Endothelial cell (in vitro differentiated cells): ENCODE measurements at regions not wholly inside any gene's neighbourhood (a gene's known extent, or its start where the extent isn't known, plus 50 kb on each side); places are given as distances from the start of the nearest gene placed in this dataset.

ENCODE experiments used
- DNase-seq: peaks from one replicate; pipeline ENCODE4 v3.0.0; 2021; ENCODE audit warnings: low spot score
- H3K27ac Mint-ChIP-seq: one replicate; pipeline ENCODE4 v1.8.0; 2021; ENCODE audit warnings: mixed read lengths, inconsistent platforms; ENCODE audit not compliant: unreplicated experiment
- H3K27me3 Mint-ChIP-seq: one replicate; pipeline ENCODE4 v1.8.0; 2021; ENCODE audit warnings: mild to moderate bottlenecking, moderate library complexity, mixed read lengths, inconsistent platforms; ENCODE audit not compliant: unreplicated experiment
- H3K36me3 Mint-ChIP-seq: one replicate; pipeline ENCODE4 v1.8.0; 2021; ENCODE audit warnings: mild to moderate bottlenecking, low read depth, mixed read lengths, inconsistent platforms; ENCODE audit not compliant: unreplicated experiment
- H3K4me1 Mint-ChIP-seq: one replicate; pipeline ENCODE4 v1.8.0; 2021; ENCODE audit warnings: mild to moderate bottlenecking, mixed read lengths, inconsistent platforms; ENCODE audit not compliant: unreplicated experiment
- H3K4me3 Mint-ChIP-seq: one replicate; pipeline ENCODE4 v1.8.0; 2021; ENCODE audit warnings: mild to moderate bottlenecking, mixed read lengths, inconsistent platforms; ENCODE audit not compliant: unreplicated experiment
- H3K9me3 Mint-ChIP-seq: one replicate; pipeline ENCODE4 v1.8.0; 2021; ENCODE audit warnings: mixed read lengths, inconsistent platforms; ENCODE audit not compliant: unreplicated experiment
- CTCF ChIP-seq: fragments of 200-600 bp; sonication (generic); IDR thresholded peaks from one replicate; pipeline ENCODE4 v1.5.0; 2021; ENCODE audit warnings: antibody characterized with exemption; ENCODE audit not compliant: unreplicated experiment

DNA sequence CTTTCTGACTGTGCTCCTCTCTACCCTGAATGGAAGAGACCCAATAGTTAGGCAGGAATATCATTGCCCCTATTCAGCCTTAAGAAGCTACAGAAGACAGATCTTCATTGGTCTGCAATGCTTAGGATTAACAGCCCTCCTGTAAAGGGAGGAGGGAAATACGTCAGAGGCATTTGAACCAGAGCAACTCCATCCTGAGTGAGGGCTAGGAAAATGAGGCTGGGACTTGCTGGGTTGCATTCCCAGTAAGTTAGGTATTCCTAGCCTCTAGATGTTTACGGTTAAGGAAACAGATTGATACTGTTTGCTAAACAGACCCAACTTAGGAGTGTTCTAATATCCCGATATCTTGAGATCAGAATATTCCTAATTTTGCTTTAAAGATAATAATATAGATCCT lies 63.5 kb downstream of the PCDH18 start:
- H3K27me3 Mint-ChIP-seq, result peaks cover 2% of the 10 kb centered on the region
- no peak overlapping the region for H3K27ac Mint-ChIP-seq
- no peaks in the 10 kb centered on the region for H3K4me1 Mint-ChIP-seq
- no peak overlapping the region for H3K4me3 Mint-ChIP-seq
- no peak for DNase-seq
- peaks cover 3% of the 10 kb centered on the region for H3K9me3 Mint-ChIP-seq
- H3K36me3 Mint-ChIP-seq, result no peaks in the 10 kb centered on the region
- TF ChIP-seq CTCF, result no peak

GRCh38 chr4:137467537-137467936 lies 64.8 kb downstream of the PCDH18 start:
- no peak overlapping the region for H3K4me3 Mint-ChIP-seq
- H3K27ac Mint-ChIP-seq, result no peak overlapping the region
- no peaks in the 10 kb centered on the region for H3K4me1 Mint-ChIP-seq
- H3K27me3 Mint-ChIP-seq, result peaks cover 2% of the 10 kb centered on the region
- H3K9me3 Mint-ChIP-seq, result peaks cover 4% of the 10 kb centered on the region
- no peak for TF ChIP-seq CTCF
- no peak for DNase-seq
- H3K36me3 Mint-ChIP-seq, result peaks cover 3% of the 10 kb centered on the region

GRCh38 chr4:137463377-137464003 lies 68.8 kb downstream of the PCDH18 start:
- H3K27ac Mint-ChIP-seq, result peak overlapping the region; percentile 25
- peaks cover 6% of the 10 kb centered on the region for H3K36me3 Mint-ChIP-seq
- no peak overlapping the region for H3K4me3 Mint-ChIP-seq
- H3K9me3 Mint-ChIP-seq, result peaks cover 4% of the 10 kb centered on the region
- TF ChIP-seq CTCF, result no peak
- no peak for DNase-seq
- H3K27me3 Mint-ChIP-seq, result peaks cover 7% of the 10 kb centered on the region
- no peaks in the 10 kb centered on the region for H3K4me1 Mint-ChIP-seq

- H3K27ac Mint-ChIP-seq, result no peak overlapping the region
- peaks cover 1% of the 10 kb centered on the region for H3K27me3 Mint-ChIP-seq
- H3K36me3 Mint-ChIP-seq, result no peaks in the 10 kb centered on the region
- no peak for TF ChIP-seq CTCF
- DNase-seq, result no peak
- H3K9me3 Mint-ChIP-seq, result no peaks in the 10 kb centered on the region
- no peaks in the 10 kb centered on the region for H3K4me1 Mint-ChIP-seq
- no peak overlapping the region for H3K4me3 Mint-ChIP-seq
Observed at GRCh38 chr4:137455647-137456321, 76.5 kb downstream of the PCDH18 start.

DNA sequence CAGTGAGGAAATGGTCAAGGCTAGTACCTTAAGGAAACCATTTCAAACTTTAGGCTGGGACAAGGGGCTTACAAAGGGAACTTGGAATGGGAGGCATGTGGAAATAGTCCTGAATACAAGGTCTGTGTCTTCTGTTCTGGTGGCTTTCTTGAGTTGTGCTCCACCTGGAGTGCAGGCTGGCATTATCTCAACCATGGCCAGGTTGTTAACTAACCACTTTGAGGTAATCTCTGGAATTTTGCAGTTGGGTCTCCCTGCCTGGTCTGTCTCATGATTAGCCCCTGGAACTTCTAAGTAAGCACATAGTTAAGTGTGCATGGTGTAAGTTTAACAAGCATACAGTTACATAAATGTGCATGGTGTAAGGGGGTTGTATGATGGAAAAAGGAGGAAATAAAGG lies 77.5 kb downstream of the PCDH18 start:
- Mint-ChIP-seq H3K27me3 (no peaks in the 10 kb centered on the region), H3K4me1 (no peaks in the 10 kb centered on the region), H3K27ac (no peak overlapping the region), H3K9me3 (no peaks in the 10 kb centered on the region), H3K4me3 (no peak overlapping the region), H3K36me3 (no peaks in the 10 kb centered on the region)
- DNase-seq, result no peak
- no peak for TF ChIP-seq CTCF
